Neural progenitor cell (in vitro differentiated cells): ENCODE measurements at regions not wholly inside any gene's neighbourhood (a gene's known extent, or its start where the extent isn't known, plus 50 kb on each side); places are given as distances from the start of the nearest gene placed in this dataset.

Source experiments
- DNase-seq: peaks from one replicate; pipeline ENCODE4 v3.0.0-alpha.2; 2016; ENCODE audit warnings: low spot score
- H2AFZ ChIP-seq: fragments of 200-600 bp; sonication (generic); replicated peaks from 2 replicates; pipeline ENCODE4 v1.6.1; 2016; ENCODE audit warnings: antibody characterized with exemption
- H3F3A ChIP-seq: fragments of 200-600 bp; sonication (generic); 2 replicates; pipeline ENCODE4 v1.6.1; 2016; ENCODE audit warnings: antibody characterized with exemption, low read depth
- H3K27ac ChIP-seq: fragments of 200-600 bp; sonication (generic); 2 replicates; pipeline ENCODE4 v1.5.1; 2016; ENCODE audit warnings: mild to moderate bottlenecking
- H3K27me3 ChIP-seq: fragments of 200-600 bp; sonication (generic); 2 replicates; pipeline ENCODE4 v1.6.1; 2016; ENCODE audit warnings: mild to moderate bottlenecking, moderate library complexity
- H3K36me3 ChIP-seq: fragments of 200-600 bp; sonication (generic); 2 replicates; pipeline ENCODE4 v1.5.1; 2016
- H3K4me1 ChIP-seq: fragments of 200-600 bp; sonication (generic); 2 replicates; pipeline ENCODE4 v1.6.1; 2016; ENCODE audit warnings: mixed run types
- H3K4me2 ChIP-seq: fragments of 200-600 bp; sonication (generic); 2 replicates; pipeline ENCODE4 v1.6.1; 2016
- H3K4me3 ChIP-seq: fragments of 200-600 bp; sonication (generic); 2 replicates; pipeline ENCODE4 v1.5.1; 2016
- H3K79me2 ChIP-seq: fragments of 200-600 bp; sonication (generic); 2 replicates; pipeline ENCODE4 v1.6.1; 2016; ENCODE audit warnings: low read depth
- H3K9ac ChIP-seq: fragments of 200-600 bp; sonication (generic); 2 replicates; pipeline ENCODE4 v1.6.1; 2016
- H3K9me3 ChIP-seq: fragments of 200-600 bp; sonication (generic); 2 replicates; pipeline ENCODE4 v1.5.1; 2016; ENCODE audit warnings: low read depth
- H4K20me1 ChIP-seq: fragments of 200-600 bp; sonication (generic); 2 replicates; pipeline ENCODE4 v1.6.1; 2016; ENCODE audit warnings: low read depth
- H3K27ac Mint-ChIP-seq: 3 replicates; pipeline ENCODE4 v1.8.0; 2021; ENCODE audit warnings: mixed read lengths
- H3K27me3 Mint-ChIP-seq: 2 replicates; pipeline ENCODE4 v1.8.0; 2022; ENCODE audit warnings: low read depth, mild to moderate bottlenecking, inconsistent platforms, moderate library complexity, mixed read lengths; ENCODE audit not compliant: insufficient read depth
- H3K36me3 Mint-ChIP-seq: 3 replicates; pipeline ENCODE4 v1.8.0; 2021; ENCODE audit warnings: mixed read lengths
- H3K4me1 Mint-ChIP-seq: 3 replicates; pipeline ENCODE4 v1.8.0; 2021; ENCODE audit warnings: mixed read lengths
- H3K4me3 Mint-ChIP-seq: 3 replicates; pipeline ENCODE4 v1.8.0; 2021; ENCODE audit warnings: mild to moderate bottlenecking, moderate library complexity, mixed read lengths
- H3K9me3 Mint-ChIP-seq: 3 replicates; pipeline ENCODE4 v1.8.0; 2020; ENCODE audit warnings: mixed read lengths
- EZH2 ChIP-seq: fragments of 200-600 bp; sonication (generic); IDR thresholded peaks from 2 replicates; pipeline ENCODE4 v1.6.1; 2017; ENCODE audit warnings: antibody characterized with exemption, mild to moderate bottlenecking, moderate library complexity
- EZH2phosphoT487 ChIP-seq: fragments of 200-600 bp; sonication (generic); IDR thresholded peaks from 2 replicates; pipeline ENCODE4 v1.6.1; 2017; ENCODE audit warnings: antibody characterized with exemption
- TF ChIP-seq, protein P1 (sequence below): fragments of 200-600 bp; sonication (generic); IDR thresholded peaks from 2 replicates; pipeline ENCODE4 v1.5.1; 2017; ENCODE audit warnings: antibody characterized with exemption, mild to moderate bottlenecking

DNA sequence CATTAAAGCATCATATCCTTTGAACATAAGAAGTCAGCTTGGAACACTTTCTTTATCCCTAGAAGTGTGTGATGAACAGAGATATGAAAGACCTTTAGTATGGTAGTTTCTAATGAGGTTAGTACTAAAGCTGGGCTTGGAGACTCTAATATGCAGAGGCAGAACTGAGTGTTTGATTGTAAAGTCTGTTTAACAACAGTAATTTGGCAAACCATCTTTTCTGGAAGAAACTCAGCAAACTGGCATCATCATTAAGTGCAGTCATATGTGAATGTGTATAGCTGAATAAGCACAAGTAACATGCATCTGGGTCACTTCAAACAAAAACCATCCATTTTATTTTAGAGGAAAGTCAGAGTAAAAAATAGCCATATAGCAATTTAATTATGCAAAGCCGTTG is 385.9 kb upstream of the MAD2L1 start:
- Histone ChIP-seq H3K27me3 (no peaks in the 10 kb centered on the region), H3K4me3 (no peak overlapping the region), H3K79me2 (no peaks in the 10 kb centered on the region), H3F3A (no peaks in the 10 kb centered on the region), H3K9me3 (no peaks in the 10 kb centered on the region), H4K20me1 (no peaks in the 10 kb centered on the region), H3K9ac (no peak overlapping the region), H2AFZ (no peak overlapping the region), H3K36me3 (no peaks in the 10 kb centered on the region), H3K4me2 (no peak overlapping the region), H3K27ac (no peak overlapping the region), H3K4me1 (no peaks in the 10 kb centered on the region)
- Mint-ChIP-seq H3K4me3 (no peak overlapping the region), H3K4me1 (no peaks in the 10 kb centered on the region), H3K27me3 (no peaks in the 10 kb centered on the region), H3K9me3 (no peaks in the 10 kb centered on the region), H3K27ac (no peak overlapping the region), H3K36me3 (no peaks in the 10 kb centered on the region)
- DNase-seq: no peak
- TF ChIP-seq EZH2: no peak
- no peak for TF ChIP-seq EZH2phosphoT487
- TF ChIP-seq, protein P1, sequence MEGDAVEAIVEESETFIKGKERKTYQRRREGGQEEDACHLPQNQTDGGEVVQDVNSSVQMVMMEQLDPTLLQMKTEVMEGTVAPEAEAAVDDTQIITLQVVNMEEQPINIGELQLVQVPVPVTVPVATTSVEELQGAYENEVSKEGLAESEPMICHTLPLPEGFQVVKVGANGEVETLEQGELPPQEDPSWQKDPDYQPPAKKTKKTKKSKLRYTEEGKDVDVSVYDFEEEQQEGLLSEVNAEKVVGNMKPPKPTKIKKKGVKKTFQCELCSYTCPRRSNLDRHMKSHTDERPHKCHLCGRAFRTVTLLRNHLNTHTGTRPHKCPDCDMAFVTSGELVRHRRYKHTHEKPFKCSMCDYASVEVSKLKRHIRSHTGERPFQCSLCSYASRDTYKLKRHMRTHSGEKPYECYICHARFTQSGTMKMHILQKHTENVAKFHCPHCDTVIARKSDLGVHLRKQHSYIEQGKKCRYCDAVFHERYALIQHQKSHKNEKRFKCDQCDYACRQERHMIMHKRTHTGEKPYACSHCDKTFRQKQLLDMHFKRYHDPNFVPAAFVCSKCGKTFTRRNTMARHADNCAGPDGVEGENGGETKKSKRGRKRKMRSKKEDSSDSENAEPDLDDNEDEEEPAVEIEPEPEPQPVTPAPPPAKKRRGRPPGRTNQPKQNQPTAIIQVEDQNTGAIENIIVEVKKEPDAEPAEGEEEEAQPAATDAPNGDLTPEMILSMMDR: no peak

DNA sequence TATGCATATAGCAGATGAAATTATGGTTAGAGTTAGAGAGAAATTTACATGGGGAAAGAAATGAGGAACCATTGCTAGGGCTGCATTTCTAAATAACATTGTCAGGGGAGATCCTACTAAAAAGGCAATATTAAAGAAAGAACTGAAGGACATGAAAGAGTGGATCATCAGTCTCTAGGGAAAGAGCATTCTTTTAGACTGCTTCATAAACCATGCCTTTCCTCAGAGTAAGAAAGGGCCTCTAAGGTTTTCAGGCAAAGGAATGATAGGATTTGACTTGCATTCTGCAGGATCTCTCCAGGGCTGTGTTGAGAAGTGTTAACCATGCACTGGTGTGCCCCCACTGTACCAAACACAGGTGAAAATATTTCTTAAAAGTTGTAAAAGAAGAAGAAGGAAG is 385.4 kb upstream of the MAD2L1 start:
- no peaks in the 10 kb centered on the region for H3K9me3 ChIP-seq
- no peak overlapping the region for H3K27ac ChIP-seq
- H3F3A ChIP-seq: no peaks in the 10 kb centered on the region
- no peaks in the 10 kb centered on the region for H4K20me1 ChIP-seq
- H2AFZ ChIP-seq: peak overlapping the region; percentile 78
- Mint-ChIP-seq H3K4me3 (no peak overlapping the region), H3K4me1 (no peaks in the 10 kb centered on the region), H3K9me3 (no peaks in the 10 kb centered on the region), H3K27me3 (no peaks in the 10 kb centered on the region), H3K27ac (no peak overlapping the region), H3K36me3 (no peaks in the 10 kb centered on the region)
- TF ChIP-seq, protein P1: no peak
- H3K36me3 ChIP-seq: no peaks in the 10 kb centered on the region
- no peak overlapping the region for H3K4me2 ChIP-seq
- no peaks in the 10 kb centered on the region for H3K4me1 ChIP-seq
- no peak overlapping the region for H3K4me3 ChIP-seq
- no peaks in the 10 kb centered on the region for H3K27me3 ChIP-seq
- no peak for DNase-seq
- H3K9ac ChIP-seq: no peak overlapping the region
- no peaks in the 10 kb centered on the region for H3K79me2 ChIP-seq

DNA sequence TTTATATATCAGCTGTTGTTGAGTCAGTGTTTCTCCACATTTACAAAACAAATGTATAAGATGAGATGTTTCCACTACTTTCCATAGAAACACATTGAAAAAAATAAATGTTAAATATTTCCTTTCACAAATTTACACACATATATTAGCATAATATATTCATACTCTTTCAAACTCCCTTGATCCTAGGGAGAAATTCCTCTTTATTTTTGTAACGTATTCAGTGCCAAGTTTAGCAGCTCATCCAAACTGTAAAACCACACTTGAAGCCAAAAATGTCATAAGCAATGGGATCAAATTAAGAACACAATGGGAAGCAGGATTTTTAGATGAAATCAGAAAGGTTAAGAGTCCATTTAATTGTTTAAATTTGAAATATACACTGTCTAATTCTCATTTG is 381.1 kb upstream of the MAD2L1 start:
- TF ChIP-seq, protein P1: no peak
- no peak for TF ChIP-seq EZH2phosphoT487
- TF ChIP-seq EZH2: no peak
- Histone ChIP-seq H2AFZ (no peak overlapping the region), H3F3A (no peaks in the 10 kb centered on the region), H3K9ac (no peak overlapping the region), H3K4me3 (no peak overlapping the region), H4K20me1 (no peaks in the 10 kb centered on the region), H3K36me3 (no peaks in the 10 kb centered on the region), H3K4me1 (no peaks in the 10 kb centered on the region), H3K79me2 (no peaks in the 10 kb centered on the region), H3K4me2 (no peak overlapping the region), H3K27ac (no peak overlapping the region), H3K9me3 (no peaks in the 10 kb centered on the region), H3K27me3 (no peaks in the 10 kb centered on the region)
- no peak overlapping the region for H3K4me3 Mint-ChIP-seq
- H3K27ac Mint-ChIP-seq: no peak overlapping the region
- no peaks in the 10 kb centered on the region for H3K4me1 Mint-ChIP-seq
- H3K9me3 Mint-ChIP-seq: no peaks in the 10 kb centered on the region
- no peaks in the 10 kb centered on the region for H3K27me3 Mint-ChIP-seq
- no peak for DNase-seq
- no peaks in the 10 kb centered on the region for H3K36me3 Mint-ChIP-seq

- Mint-ChIP-seq H3K27ac (no peak overlapping the region), H3K4me1 (no peaks in the 10 kb centered on the region), H3K27me3 (no peaks in the 10 kb centered on the region), H3K4me3 (no peak overlapping the region), H3K36me3 (no peaks in the 10 kb centered on the region), H3K9me3 (no peaks in the 10 kb centered on the region)
- Histone ChIP-seq H3K9me3 (no peaks in the 10 kb centered on the region), H3F3A (no peaks in the 10 kb centered on the region), H4K20me1 (no peaks in the 10 kb centered on the region), H3K27me3 (no peaks in the 10 kb centered on the region), H3K79me2 (no peaks in the 10 kb centered on the region), H3K4me1 (no peaks in the 10 kb centered on the region), H3K27ac (no peak overlapping the region), H2AFZ (no peak overlapping the region), H3K36me3 (no peaks in the 10 kb centered on the region), H3K9ac (no peak overlapping the region), H3K4me2 (no peak overlapping the region), H3K4me3 (no peak overlapping the region)
- TF ChIP-seq, protein P1: no peak
- no peak for TF ChIP-seq EZH2phosphoT487
- TF ChIP-seq EZH2: no peak
- DNase-seq: no peak
Observed at GRCh38 chr4:120446051-120446567, 379.5 kb upstream of the MAD2L1 start.
